ENCODE measurements at regions not wholly inside any gene's neighbourhood (a gene's known extent, or its start where the extent isn't known, plus 50 kb on each side); places are given as distances from the start of the nearest gene placed in this dataset.
"Not testable (repeated sequence)": the region's sequence is repeated elsewhere in the genome, so short reads cannot be mapped to it uniquely, and the experiment has no call there.

DNA sequence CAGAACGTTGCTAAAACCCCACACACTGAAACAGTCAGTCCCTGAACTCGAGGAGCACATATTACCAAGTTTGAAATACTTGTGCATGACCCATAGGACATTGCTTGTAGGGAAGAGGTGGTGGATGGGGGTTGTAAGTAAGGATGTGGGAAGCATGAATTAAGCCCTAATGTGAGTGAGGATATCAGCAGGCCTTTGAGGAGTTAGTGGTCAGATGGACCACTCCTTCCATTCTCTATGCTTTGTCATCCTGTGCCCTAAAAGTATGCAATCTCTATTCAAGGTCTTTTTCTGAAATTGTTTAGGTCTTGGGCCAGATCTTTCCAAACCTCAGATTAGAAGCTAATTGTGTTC is 70.9 kb upstream of the SAMSN1 start:
- no peak for DNase-seq (ENCODE audit: low read depth in 2 of 2, low spot score in 1 of 2)

DNA sequence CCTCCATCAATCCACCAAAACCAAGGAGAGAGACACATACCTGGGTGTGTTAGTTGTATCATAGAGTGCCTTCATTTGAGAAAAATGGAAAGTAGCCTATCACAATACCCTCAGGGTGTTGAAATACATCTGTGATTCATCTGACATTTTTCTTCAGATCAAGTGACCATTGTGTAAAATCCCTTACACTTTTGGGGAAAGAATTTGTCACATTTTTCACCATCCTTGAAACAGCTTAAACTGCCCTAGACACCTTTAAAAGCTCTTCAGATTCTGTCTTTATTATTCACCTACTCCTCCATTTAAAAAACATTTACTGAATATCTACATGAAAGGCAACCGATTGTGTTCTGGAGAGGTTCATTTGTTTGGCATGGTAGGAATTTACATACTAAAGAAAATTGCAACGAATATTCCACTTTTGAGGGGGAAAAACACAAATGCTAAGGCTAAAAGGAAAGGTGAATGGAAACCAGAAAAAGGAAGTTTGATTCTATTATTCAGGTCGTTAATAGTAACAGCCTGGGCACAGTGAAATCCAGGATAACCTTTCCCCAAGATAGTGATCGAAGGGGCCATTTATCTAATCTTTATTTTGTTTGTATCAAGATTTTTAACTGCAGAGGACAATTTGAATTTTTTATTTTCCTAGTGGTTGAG is 70.4 kb upstream of the SAMSN1 start:
- DNase-seq (ENCODE audit: low read depth in 2 of 2, low spot score in 1 of 2) = no peak

DNA sequence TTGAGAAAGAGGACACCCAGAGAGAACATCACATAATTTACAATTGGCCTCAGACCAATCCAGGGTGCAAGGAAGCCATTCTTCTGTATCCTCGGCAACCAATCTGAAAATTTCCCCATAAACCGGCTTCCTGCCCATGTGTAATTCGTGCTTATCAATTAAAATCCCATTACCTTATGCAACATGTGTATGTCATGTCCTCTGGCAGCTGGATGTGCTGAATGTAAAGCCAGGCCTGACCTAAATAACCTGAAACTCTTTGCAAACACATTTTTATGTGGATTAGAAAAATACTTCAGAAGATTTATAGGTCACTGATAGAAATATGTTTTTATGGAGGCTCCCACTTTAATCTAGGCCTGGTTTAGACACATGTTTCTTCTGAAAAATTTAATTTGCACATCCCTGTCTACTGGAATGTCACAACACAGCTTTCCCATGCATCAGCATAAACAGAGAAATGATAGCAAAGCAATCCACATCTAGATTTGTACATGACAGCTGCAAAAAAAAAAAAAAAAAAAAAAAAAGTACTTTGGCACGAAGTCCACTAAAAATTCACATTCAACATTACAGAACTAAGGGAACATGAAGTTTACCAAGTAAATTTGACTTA is 69.4 kb upstream of the SAMSN1 start:
- no peak for DNase-seq (ENCODE audit: low read depth in 2 of 2, low spot score in 1 of 2)

DNA sequence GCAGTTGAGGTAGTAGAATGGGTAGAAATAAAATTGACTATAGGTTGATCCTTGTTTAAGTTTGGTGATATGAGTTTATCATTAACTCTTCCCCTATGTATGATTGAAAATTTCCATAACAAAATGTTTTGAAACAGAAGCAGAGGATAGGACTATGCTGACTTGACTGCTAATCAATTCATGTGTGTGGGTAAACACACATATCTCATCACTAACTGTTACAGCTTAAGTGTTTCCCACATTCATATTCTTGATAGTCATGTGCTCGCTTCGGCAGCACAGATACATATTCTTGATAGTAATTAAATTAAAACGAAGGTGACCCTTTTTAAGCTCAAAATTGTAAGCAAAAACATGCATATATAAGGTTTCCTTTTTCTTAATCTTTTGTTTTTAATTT is 68.2 kb upstream of the SAMSN1 start:
- no peak for DNase-seq (ENCODE audit: low read depth in 2 of 2, low spot score in 1 of 2)

DNA sequence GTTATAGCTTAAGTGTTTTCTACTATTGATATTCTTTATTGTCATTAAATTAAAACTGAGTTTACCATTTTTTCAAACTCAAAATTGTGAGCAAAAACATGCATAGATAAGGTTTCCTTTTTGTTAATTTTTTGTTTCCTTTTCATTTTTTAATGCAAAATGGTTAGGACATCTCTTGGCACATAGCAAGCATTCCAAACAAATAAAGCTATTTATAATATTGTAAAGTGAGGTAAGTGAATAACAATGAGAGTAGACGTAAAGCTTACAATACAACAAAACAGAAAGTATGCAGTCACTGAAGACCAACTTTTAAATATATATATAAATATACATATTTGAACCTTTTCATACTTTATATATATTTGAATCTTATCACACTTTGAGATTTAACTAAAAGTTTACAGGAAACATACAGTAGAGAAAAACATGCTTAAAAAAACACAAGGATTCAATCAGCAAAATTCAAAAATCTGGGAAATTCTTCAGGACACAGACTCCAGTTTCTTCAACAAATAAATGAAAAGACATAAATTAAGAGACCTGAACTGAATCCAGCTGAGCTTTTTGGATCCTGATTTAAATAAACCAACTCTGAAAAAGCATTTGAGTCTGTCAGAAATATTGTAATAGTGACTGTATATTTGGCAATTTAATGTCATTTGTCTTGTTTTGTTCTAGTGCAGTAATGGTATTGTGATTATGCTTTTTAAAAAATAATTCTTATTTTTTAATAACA is 67.5 kb upstream of the SAMSN1 start:
- no peak for DNase-seq (ENCODE audit: low read depth in 2 of 2, low spot score in 1 of 2)

DNA sequence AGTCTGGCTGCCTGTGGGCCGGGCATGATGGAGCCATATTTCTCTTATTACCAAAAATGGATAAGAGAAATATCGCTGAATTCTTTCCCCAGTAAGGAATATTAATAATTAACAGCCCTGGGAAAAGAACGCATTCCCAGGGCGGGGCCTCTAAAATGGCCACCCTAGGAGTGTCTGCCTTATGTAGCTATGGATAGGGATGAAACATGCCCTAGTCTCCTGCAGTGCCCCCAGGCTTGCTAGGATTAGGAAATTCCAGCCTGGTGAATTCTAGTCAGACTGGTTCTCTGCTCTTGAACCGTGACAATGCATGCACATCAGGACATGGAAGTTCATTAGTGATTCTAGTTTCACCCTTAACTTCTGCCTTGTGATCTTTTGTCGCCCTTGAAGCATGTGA is 64.0 kb upstream of the SAMSN1 start:
- not testable (repeated sequence) for DNase-seq (ENCODE audit: low read depth in 2 of 2, low spot score in 1 of 2)

DNA sequence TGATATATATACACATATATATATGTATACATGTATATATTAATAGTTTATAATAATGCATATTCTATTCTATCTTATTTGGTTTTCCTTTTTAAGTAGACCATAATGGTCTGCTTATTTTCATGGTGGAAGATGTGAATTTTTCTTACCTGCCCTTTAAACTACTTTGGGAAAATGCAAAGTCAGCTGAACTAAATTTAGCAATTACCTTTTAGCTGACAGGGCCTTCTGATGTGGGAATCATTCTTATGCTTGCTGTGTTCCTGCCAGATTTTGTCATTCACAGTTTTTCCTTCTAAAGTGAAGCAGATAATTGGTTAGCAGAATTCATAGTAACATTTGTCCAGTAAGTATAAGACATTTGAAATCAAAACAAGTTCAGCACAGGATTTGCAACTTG is 63.2 kb upstream of the SAMSN1 start:
- DNase-seq (ENCODE audit: low read depth in 2 of 2, low spot score in 1 of 2) = no peak

DNA sequence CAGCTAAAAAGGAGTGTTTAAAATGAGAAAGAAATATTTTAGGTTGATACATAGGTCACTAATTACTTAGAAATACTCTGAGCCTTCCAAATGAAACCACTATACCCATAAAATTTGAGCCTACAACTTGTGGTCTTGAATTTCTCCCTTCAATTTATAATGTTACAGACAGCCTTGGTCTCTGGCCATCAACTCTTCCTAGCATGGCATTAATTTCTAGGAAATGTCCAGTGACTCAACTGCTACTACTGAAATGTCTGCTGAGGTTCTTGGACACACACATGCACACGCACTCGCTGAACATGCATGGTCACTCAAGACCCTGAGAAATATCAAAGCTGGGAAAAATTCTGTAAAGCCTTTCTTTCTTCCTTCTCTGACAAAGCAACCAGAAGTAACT is 61.1 kb upstream of the SAMSN1 start:
- no peak for DNase-seq (ENCODE audit: low read depth in 2 of 2, low spot score in 1 of 2)

DNA sequence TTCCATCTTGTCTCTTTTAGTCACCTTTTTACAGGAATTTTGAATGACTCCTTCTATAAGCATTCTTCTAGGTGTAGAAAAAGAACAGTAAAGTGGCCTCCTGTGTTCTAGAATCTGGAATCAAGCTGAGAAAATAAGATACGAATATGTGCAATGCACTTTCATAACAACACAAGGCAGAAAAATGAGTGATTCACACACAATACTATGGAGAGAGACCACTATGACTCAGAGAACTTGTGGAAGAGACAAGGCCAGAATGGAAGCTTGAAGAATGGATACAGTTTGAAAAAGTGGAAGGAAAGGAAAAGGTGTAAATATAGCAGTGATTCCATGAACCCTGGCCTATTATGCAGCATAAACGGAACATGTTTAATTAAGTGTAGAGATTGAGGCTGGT is 57.1 kb upstream of the SAMSN1 start:
- no peak for DNase-seq (ENCODE audit: low read depth in 2 of 2, low spot score in 1 of 2)

DNA sequence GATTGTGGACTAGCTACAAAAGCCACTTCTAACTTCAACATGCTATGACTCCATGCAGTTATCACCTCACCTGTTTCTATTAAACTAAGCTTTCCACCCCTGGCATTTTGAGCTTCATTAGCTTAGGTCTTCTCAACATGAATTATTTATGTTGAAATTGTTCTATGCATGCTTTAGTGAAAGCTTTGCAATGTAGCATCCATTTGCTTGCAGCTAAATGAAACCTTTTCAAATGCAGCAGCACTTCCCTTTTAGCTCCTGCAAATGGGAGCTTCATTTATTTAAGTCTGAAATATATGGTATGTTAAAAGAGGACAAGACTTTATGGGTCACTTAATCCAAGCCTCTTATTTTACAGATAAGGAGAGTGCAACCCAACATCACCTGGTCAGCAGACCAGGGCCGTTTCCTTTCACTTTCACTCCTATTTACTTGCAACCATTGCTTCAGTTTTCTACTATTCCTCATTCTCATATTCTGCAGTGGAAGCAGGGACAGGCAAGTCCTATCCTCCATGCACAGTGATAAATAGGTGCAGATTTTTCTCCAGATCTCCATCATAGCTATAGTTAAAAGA is 56.4 kb upstream of the SAMSN1 start:
- no peak for DNase-seq (ENCODE audit: low read depth in 2 of 2, low spot score in 1 of 2)

DNA sequence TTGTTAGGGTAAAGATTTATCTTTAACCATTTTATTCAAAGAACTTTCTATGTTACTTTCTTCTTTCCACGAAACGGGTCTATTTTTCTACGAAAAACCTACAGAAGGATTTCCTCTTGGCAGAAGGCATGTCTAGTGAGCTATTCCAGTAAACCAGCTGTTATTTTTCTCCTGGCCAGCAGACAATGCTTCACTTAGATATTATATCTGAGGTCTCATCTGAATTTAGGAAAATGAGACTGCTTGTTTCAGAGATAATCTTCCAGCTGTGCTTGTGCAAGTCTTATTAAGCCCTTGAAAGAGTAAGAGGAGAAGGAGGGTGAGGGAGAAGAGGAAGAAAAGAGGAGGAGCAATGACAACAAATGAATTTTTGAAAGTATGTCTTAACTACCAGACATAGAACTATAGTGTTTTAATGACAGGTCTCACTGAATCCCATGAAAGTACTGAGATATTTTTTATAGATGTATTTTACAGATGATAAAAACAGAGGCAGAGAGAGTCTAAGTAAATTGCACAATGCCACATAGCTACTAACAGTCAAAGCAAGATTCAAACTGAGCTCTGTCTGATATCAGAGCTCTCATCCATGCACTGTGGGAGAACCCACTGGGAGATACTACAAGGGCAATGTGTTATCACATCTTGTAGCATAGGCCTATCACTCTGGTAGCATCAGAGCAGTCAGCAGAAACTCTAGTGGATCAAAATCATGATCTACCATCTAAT is 54.6 kb upstream of the SAMSN1 start:
- DNase-seq (ENCODE audit: low read depth in 2 of 2, low spot score in 1 of 2) = no peak

DNA sequence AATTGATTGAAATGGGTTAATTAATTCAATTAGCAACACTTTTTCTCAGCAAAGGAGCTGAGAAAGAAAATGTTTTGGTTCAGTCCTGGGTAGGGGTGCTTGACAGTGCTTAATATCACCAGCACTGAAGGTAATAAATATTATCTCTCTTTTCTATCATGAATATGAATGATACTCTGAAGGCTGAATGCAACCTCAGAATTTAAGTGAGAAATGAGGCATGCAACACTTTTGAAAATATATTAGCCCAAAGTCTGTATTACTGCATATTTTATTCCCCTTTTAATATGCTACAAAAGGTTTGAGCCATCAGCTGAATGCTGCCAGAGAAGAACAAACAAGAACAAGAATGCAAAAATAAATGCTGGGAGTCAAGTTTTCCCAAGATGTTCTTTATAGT is 52.0 kb upstream of the SAMSN1 start:
- DNase-seq (ENCODE audit: low read depth in 2 of 2, low spot score in 1 of 2) = no peak

Data from stimulated activated CD8-positive, alpha-beta memory T cell treated with anti-CD3 and anti-CD28 coated beads, Interleukin-4, amount 100 ng/mL, for 4 hours (primary cell).